Gastroesophageal sphincter (tissue), 3 donors: ENCODE measurements at regions not wholly inside any gene's neighbourhood (a gene's known extent, or its start where the extent isn't known, plus 50 kb on each side); places are given as distances from the start of the nearest gene placed in this dataset.

ENCODE experiments used
- CTCF ChIP-seq, 4 experiments: fragments of 200-600 bp in 2 of 4; fragments of 450-650 bp in 2 of 4; sonication (generic) in 1 of 4; IDR thresholded peaks; one replicate each; pipeline ENCODE4 v1.5.1; 2017 to 2019; ENCODE audit warnings: antibody characterized with exemption in 4 of 4, mild to moderate bottlenecking in 2 of 4, moderate library complexity in 2 of 4
- POLR2AphosphoS5 ChIP-seq: sonication (generic); formaldehyde crosslinking; IDR thresholded peaks from one replicate; pipeline ENCODE4 v1.6.1; 2017; ENCODE audit warnings: antibody characterized with exemption

- no peak for TF ChIP-seq POLR2AphosphoS5
- TF ChIP-seq CTCF (IDR thresholded peaks at IDR 0.05) = no peak
Measured at GRCh38 chr6:25137480-25137879, 141.7 kb upstream of the CARMIL1 start.
